Peyer's patch (tissue), 4 donors: ENCODE measurements at regions not wholly inside any gene's neighbourhood (a gene's known extent, or its start where the extent isn't known, plus 50 kb on each side); places are given as distances from the start of the nearest gene placed in this dataset.

Experiments
- POLR2A ChIP-seq, 2 donors: fragments of 450-650 bp; IDR thresholded peaks; one replicate each; pipeline ENCODE4 v1.5.1; 2017; ENCODE audit warnings: antibody characterized with exemption in 2 of 2, mild to moderate bottlenecking in 2 of 2, moderate library complexity in 2 of 2
- TF ChIP-seq, protein P1 (sequence below), 6 experiments: fragments of 450-650 bp in 4 of 6; fragments of 200-600 bp in 2 of 6; sonication (generic) in 1 of 6; IDR thresholded peaks; one replicate each; pipeline ENCODE4 v1.5.1; 2017 to 2019; ENCODE audit warnings: antibody characterized with exemption in 6 of 6, mild to moderate bottlenecking in 3 of 6, moderate library complexity in 1 of 6

DNA sequence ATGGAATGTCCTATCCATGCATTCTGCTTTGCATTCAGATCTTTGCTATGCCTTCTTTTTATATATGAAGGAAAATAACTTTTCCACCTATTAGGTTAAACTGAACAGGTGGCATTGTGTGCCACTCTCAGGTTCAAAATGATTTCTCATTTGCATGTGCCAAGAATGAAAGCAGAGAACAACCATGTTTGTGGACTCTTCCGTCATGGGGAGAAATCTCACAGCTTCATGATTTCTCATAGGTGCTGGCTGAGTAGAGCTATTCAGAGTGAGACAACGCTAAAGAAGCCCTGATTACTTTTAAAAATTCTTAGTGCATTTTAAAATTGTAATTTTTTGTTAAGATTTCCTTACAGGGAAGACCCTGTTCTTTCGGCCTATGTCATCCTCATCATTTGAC, 472.1 kb downstream of the RASEF start:
- TF ChIP-seq, protein P1, sequence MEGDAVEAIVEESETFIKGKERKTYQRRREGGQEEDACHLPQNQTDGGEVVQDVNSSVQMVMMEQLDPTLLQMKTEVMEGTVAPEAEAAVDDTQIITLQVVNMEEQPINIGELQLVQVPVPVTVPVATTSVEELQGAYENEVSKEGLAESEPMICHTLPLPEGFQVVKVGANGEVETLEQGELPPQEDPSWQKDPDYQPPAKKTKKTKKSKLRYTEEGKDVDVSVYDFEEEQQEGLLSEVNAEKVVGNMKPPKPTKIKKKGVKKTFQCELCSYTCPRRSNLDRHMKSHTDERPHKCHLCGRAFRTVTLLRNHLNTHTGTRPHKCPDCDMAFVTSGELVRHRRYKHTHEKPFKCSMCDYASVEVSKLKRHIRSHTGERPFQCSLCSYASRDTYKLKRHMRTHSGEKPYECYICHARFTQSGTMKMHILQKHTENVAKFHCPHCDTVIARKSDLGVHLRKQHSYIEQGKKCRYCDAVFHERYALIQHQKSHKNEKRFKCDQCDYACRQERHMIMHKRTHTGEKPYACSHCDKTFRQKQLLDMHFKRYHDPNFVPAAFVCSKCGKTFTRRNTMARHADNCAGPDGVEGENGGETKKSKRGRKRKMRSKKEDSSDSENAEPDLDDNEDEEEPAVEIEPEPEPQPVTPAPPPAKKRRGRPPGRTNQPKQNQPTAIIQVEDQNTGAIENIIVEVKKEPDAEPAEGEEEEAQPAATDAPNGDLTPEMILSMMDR (IDR thresholded peaks at IDR 0.05): no peak
- no peak for TF ChIP-seq POLR2A (IDR thresholded peaks at IDR 0.05)
